WTC11 (cell line): ENCODE measurements at regions not wholly inside any gene's neighbourhood (a gene's known extent, or its start where the extent isn't known, plus 50 kb on each side); places are given as distances from the start of the nearest gene placed in this dataset.

Experiments used
- ATAC-seq: fragments of 200-7000 bp; cut with Tn5 transposase; 2 replicates; pipeline ENCODE4 v1.10.0; 2021; ENCODE audit warnings: mild to moderate bottlenecking, moderate library complexity
- CTCF ChIA-PET: fragments of 300-600 bp; sonication (Branson Sonifier 250); formaldehyde crosslinking; loops from one replicate; lab custom pipeline; 2021; ENCODE audit warnings: antibody characterized with exemption; lab: Charles Lee
- POLR2A ChIA-PET: fragments of 350-600 bp; sonication (Branson Sonifier 250); formaldehyde crosslinking; loops from one replicate; lab custom pipeline; 2021; ENCODE audit warnings: antibody characterized with exemption; lab: Charles Lee
- DNase-seq: peaks from one replicate; pipeline ENCODE4 v3.0.0; 2021; ENCODE audit warnings: low spot score
- H3K27ac Mint-ChIP-seq: 2 replicates; pipeline ENCODE4 v1.8.0; 2021; ENCODE audit warnings: mixed read lengths
- H3K27me3 Mint-ChIP-seq: 2 replicates; pipeline ENCODE4 v1.8.0; 2021; ENCODE audit warnings: low read depth, mild to moderate bottlenecking, moderate library complexity, mixed read lengths
- H3K36me3 Mint-ChIP-seq: 2 replicates; pipeline ENCODE4 v1.8.0; 2021; ENCODE audit warnings: mixed read lengths
- H3K4me1 Mint-ChIP-seq: 2 replicates; pipeline ENCODE4 v1.8.0; 2022; ENCODE audit warnings: mixed read lengths
- H3K4me3 Mint-ChIP-seq: 2 replicates; pipeline ENCODE4 v1.8.0; 2021; ENCODE audit warnings: mild to moderate bottlenecking, moderate library complexity, mixed read lengths
- H3K9me3 Mint-ChIP-seq: 2 replicates; pipeline ENCODE4 v1.8.0; 2021; ENCODE audit warnings: mixed read lengths
- ATF1 ChIP-seq: sonication (generic); formaldehyde crosslinking; IDR thresholded peaks from 2 replicates; pipeline ENCODE4 v1.8.1; 2023; ENCODE audit warnings: mild to moderate bottlenecking, moderate library complexity, missing genetic modification reagents
- EMX1 ChIP-seq: fragments of 250-450 bp; sonication (Bioruptor Pico); IDR thresholded peaks from 2 replicates; pipeline ENCODE4 v1.8.0; 2021; ENCODE audit warnings: mild to moderate bottlenecking
- ESRRA ChIP-seq: sonication (generic); formaldehyde crosslinking; IDR thresholded peaks from 2 replicates; pipeline ENCODE4 v1.8.1; 2022; ENCODE audit warnings: mild to moderate bottlenecking, missing genetic modification reagents, borderline replicate concordance
- FOXJ3 ChIP-seq: sonication (generic); formaldehyde crosslinking; IDR thresholded peaks from 2 replicates; pipeline ENCODE4 v1.9.0; 2021; ENCODE audit warnings: missing genetic modification reagents, mild to moderate bottlenecking, borderline replicate concordance
- FOXK1 ChIP-seq: sonication (generic); formaldehyde crosslinking; IDR thresholded peaks from 2 replicates; pipeline ENCODE4 v1.8.0; 2022; ENCODE audit warnings: mild to moderate bottlenecking, moderate library complexity, missing genetic modification reagents
- GRHL2 ChIP-seq: fragments of 250-450 bp; sonication (Bioruptor Pico); IDR thresholded peaks from 2 replicates; pipeline ENCODE4 v1.8.0; 2022; ENCODE audit warnings: mild to moderate bottlenecking, moderate library complexity; ENCODE audit not compliant: insufficient replicate concordance, severe bottlenecking
- KAT7 ChIP-seq: sonication (generic); formaldehyde crosslinking; IDR thresholded peaks from 2 replicates; pipeline ENCODE4 v1.8.1; 2023; ENCODE audit warnings: missing genetic modification reagents, mild to moderate bottlenecking, borderline replicate concordance
- MXD4 ChIP-seq: fragments of 250-450 bp; sonication (Bioruptor Pico); IDR thresholded peaks from 2 replicates; pipeline ENCODE4 v1.8.0; 2021; ENCODE audit warnings: mild to moderate bottlenecking, moderate library complexity, borderline replicate concordance
- NR1H2 ChIP-seq: sonication (generic); formaldehyde crosslinking; IDR thresholded peaks from 2 replicates; pipeline ENCODE4 v1.9.0; 2021; ENCODE audit warnings: mild to moderate bottlenecking, moderate library complexity, missing genetic modification reagents
- ZNF671 ChIP-seq: fragments of 250-450 bp; sonication (Bioruptor Pico); IDR thresholded peaks from 2 replicates; pipeline ENCODE4 v1.8.0; 2021; ENCODE audit warnings: mild to moderate bottlenecking
- TF ChIP-seq, protein P1 (sequence below): fragments of 250-450 bp; sonication (Bioruptor Pico); IDR thresholded peaks from 2 replicates; pipeline ENCODE4 v1.9.0; 2021; ENCODE audit warnings: mild to moderate bottlenecking, borderline replicate concordance
- TF ChIP-seq, protein P2 (sequence below): sonication (generic); formaldehyde crosslinking; IDR thresholded peaks from 2 replicates; pipeline ENCODE4 v1.8.1; 2022; ENCODE audit warnings: missing genetic modification reagents, borderline replicate concordance
- TF ChIP-seq, protein P3 (sequence below): sonication (generic); formaldehyde crosslinking; IDR thresholded peaks from 2 replicates; pipeline ENCODE4 v1.8.1; 2023; ENCODE audit warnings: mild to moderate bottlenecking, missing genetic modification reagents
- TF ChIP-seq, protein P4 (sequence below): sonication (generic); formaldehyde crosslinking; conservative IDR thresholded peaks from 2 replicates; pipeline ENCODE4 v1.8.1; 2022; ENCODE audit warnings: mild to moderate bottlenecking, missing genetic modification reagents
- TF ChIP-seq, protein P5 (sequence below): sonication (generic); formaldehyde crosslinking; IDR thresholded peaks from 2 replicates; pipeline ENCODE4 v1.8.1; 2022; ENCODE audit warnings: mild to moderate bottlenecking, missing genetic modification reagents, moderate library complexity, borderline replicate concordance
- TF ChIP-seq, protein P6 (sequence below): sonication (generic); formaldehyde crosslinking; IDR thresholded peaks from 2 replicates; pipeline ENCODE4 v1.8.0; 2022; ENCODE audit warnings: mild to moderate bottlenecking, missing genetic modification reagents
- TF ChIP-seq, protein P7 (sequence below): sonication (generic); formaldehyde crosslinking; IDR thresholded peaks from 2 replicates; pipeline ENCODE4 v1.8.0; 2023; ENCODE audit warnings: missing genetic modification reagents, mild to moderate bottlenecking, borderline replicate concordance
- TF ChIP-seq, protein P8 (sequence below): sonication (generic); formaldehyde crosslinking; IDR thresholded peaks from 2 replicates; pipeline ENCODE4 v1.8.0; 2022; ENCODE audit warnings: mild to moderate bottlenecking, missing genetic modification reagents

DNA sequence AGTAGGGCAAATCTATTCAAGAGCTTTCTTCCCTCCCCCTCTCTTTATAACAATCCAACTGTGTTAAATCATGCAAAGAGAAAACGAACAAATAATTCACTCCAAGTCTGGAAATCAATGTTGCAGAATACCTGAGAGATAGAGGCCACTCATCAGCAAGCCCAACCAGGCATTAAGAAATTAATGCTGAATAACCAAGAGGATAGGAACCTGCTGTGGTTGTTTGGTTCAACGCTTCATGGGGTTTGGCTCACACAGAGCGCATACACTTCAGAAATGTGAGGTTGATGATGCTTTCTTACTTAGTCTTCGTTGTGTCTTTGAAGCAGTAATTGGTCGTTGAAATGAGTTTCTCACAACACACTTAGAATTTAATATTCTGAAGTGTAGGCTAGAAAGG lies 1540.0 kb upstream of the PABPC4L start (continued):
- TF ChIP-seq, protein P1, sequence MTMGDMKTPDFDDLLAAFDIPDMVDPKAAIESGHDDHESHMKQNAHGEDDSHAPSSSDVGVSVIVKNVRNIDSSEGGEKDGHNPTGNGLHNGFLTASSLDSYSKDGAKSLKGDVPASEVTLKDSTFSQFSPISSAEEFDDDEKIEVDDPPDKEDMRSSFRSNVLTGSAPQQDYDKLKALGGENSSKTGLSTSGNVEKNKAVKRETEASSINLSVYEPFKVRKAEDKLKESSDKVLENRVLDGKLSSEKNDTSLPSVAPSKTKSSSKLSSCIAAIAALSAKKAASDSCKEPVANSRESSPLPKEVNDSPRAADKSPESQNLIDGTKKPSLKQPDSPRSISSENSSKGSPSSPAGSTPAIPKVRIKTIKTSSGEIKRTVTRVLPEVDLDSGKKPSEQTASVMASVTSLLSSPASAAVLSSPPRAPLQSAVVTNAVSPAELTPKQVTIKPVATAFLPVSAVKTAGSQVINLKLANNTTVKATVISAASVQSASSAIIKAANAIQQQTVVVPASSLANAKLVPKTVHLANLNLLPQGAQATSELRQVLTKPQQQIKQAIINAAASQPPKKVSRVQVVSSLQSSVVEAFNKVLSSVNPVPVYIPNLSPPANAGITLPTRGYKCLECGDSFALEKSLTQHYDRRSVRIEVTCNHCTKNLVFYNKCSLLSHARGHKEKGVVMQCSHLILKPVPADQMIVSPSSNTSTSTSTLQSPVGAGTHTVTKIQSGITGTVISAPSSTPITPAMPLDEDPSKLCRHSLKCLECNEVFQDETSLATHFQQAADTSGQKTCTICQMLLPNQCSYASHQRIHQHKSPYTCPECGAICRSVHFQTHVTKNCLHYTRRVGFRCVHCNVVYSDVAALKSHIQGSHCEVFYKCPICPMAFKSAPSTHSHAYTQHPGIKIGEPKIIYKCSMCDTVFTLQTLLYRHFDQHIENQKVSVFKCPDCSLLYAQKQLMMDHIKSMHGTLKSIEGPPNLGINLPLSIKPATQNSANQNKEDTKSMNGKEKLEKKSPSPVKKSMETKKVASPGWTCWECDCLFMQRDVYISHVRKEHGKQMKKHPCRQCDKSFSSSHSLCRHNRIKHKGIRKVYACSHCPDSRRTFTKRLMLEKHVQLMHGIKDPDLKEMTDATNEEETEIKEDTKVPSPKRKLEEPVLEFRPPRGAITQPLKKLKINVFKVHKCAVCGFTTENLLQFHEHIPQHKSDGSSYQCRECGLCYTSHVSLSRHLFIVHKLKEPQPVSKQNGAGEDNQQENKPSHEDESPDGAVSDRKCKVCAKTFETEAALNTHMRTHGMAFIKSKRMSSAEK (CRISPR knock-in tag), result no peak

DNA sequence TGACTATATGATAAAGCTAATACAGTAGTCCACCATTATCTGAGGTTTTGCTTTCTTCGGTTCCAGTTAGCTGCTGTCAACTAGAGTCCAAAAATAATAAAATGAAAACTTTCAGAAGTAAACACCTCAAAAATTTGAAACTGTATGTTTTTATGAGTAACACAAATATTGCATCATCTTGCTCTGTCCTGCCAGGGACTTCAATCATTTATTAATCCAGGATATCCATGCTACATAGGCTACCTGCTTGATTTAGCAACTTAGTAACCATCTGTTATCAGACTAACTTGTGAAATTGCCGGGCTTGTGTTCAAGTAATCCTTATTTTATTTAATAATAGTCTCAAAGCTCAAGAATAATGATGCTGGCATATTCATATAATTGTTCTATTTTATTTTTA lies 1537.8 kb upstream of the PABPC4L start:
- no peak overlapping the region for H3K4me3 Mint-ChIP-seq
- H3K27ac Mint-ChIP-seq, result no peak overlapping the region
- DNase-seq (no peak), ATAC-seq (no peak)
- no peaks in the 10 kb centered on the region for H3K36me3 Mint-ChIP-seq
- peaks cover 5% of the 10 kb centered on the region for H3K4me1 Mint-ChIP-seq
- POLR2A ChIA-PET, result no interaction called here
- TF ChIP-seq KAT7 (no peak), FOXK1 (CRISPR knock-in tag) (no peak), GRHL2 (no peak)
- no peaks in the 10 kb centered on the region for H3K27me3 Mint-ChIP-seq
- H3K9me3 Mint-ChIP-seq, result no peaks in the 10 kb centered on the region
- CTCF ChIA-PET, result no interaction called here

DNA sequence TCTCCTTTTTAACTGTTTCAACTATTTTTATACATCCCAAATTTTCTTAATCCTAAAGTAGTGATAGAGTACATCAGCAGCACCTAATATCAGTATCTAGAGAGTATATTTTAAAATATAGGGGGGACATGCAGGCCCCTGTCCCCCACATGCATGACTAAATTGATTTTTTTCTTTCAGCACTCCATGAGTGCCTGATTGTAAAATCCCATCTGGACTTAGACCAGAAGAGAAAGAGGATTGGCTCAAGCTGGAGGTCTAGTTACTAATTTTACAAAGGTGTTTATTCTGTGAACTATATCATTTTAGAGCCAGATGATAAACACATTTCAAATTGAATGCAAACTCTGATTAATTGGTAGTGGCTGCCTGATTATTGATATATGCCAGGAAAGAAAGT lies 1533.9 kb upstream of the PABPC4L start:
- no peak overlapping the region for H3K27ac Mint-ChIP-seq
- H3K36me3 Mint-ChIP-seq, result no peaks in the 10 kb centered on the region
- POLR2A ChIA-PET, result no interaction called here
- TF ChIP-seq KAT7, result no peak
- TF ChIP-seq, protein P2, sequence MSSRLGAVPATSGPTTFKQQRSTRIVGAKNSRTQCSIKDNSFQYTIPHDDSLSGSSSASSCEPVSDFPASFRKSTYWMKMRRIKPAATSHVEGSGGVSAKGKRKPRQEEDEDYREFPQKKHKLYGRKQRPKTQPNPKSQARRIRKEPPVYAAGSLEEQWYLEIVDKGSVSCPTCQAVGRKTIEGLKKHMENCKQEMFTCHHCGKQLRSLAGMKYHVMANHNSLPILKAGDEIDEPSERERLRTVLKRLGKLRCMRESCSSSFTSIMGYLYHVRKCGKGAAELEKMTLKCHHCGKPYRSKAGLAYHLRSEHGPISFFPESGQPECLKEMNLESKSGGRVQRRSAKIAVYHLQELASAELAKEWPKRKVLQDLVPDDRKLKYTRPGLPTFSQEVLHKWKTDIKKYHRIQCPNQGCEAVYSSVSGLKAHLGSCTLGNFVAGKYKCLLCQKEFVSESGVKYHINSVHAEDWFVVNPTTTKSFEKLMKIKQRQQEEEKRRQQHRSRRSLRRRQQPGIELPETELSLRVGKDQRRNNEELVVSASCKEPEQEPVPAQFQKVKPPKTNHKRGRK (CRISPR knock-in tag), result no peak
- TF ChIP-seq MXD4 (CRISPR knock-in tag), result no peak
- TF ChIP-seq ZNF671 (CRISPR knock-in tag), result no peak
- no peak for TF ChIP-seq ATF1 (CRISPR knock-in tag)
- TF ChIP-seq, protein P3, sequence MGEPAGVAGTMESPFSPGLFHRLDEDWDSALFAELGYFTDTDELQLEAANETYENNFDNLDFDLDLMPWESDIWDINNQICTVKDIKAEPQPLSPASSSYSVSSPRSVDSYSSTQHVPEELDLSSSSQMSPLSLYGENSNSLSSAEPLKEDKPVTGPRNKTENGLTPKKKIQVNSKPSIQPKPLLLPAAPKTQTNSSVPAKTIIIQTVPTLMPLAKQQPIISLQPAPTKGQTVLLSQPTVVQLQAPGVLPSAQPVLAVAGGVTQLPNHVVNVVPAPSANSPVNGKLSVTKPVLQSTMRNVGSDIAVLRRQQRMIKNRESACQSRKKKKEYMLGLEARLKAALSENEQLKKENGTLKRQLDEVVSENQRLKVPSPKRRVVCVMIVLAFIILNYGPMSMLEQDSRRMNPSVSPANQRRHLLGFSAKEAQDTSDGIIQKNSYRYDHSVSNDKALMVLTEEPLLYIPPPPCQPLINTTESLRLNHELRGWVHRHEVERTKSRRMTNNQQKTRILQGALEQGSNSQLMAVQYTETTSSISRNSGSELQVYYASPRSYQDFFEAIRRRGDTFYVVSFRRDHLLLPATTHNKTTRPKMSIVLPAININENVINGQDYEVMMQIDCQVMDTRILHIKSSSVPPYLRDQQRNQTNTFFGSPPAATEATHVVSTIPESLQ (CRISPR knock-in tag), result no peak
- TF ChIP-seq, protein P4, sequence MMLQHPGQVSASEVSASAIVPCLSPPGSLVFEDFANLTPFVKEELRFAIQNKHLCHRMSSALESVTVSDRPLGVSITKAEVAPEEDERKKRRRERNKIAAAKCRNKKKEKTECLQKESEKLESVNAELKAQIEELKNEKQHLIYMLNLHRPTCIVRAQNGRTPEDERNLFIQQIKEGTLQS (CRISPR knock-in tag), result no peak
- TF ChIP-seq, protein P5, sequence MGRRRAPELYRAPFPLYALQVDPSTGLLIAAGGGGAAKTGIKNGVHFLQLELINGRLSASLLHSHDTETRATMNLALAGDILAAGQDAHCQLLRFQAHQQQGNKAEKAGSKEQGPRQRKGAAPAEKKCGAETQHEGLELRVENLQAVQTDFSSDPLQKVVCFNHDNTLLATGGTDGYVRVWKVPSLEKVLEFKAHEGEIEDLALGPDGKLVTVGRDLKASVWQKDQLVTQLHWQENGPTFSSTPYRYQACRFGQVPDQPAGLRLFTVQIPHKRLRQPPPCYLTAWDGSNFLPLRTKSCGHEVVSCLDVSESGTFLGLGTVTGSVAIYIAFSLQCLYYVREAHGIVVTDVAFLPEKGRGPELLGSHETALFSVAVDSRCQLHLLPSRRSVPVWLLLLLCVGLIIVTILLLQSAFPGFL (CRISPR knock-in tag), result no peak
- no peak for TF ChIP-seq ESRRA
- TF ChIP-seq EMX1 (CRISPR knock-in tag), result no peak
- TF ChIP-seq, protein P6, sequence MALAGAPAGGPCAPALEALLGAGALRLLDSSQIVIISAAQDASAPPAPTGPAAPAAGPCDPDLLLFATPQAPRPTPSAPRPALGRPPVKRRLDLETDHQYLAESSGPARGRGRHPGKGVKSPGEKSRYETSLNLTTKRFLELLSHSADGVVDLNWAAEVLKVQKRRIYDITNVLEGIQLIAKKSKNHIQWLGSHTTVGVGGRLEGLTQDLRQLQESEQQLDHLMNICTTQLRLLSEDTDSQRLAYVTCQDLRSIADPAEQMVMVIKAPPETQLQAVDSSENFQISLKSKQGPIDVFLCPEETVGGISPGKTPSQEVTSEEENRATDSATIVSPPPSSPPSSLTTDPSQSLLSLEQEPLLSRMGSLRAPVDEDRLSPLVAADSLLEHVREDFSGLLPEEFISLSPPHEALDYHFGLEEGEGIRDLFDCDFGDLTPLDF, result no peak
- TF ChIP-seq, protein P7, sequence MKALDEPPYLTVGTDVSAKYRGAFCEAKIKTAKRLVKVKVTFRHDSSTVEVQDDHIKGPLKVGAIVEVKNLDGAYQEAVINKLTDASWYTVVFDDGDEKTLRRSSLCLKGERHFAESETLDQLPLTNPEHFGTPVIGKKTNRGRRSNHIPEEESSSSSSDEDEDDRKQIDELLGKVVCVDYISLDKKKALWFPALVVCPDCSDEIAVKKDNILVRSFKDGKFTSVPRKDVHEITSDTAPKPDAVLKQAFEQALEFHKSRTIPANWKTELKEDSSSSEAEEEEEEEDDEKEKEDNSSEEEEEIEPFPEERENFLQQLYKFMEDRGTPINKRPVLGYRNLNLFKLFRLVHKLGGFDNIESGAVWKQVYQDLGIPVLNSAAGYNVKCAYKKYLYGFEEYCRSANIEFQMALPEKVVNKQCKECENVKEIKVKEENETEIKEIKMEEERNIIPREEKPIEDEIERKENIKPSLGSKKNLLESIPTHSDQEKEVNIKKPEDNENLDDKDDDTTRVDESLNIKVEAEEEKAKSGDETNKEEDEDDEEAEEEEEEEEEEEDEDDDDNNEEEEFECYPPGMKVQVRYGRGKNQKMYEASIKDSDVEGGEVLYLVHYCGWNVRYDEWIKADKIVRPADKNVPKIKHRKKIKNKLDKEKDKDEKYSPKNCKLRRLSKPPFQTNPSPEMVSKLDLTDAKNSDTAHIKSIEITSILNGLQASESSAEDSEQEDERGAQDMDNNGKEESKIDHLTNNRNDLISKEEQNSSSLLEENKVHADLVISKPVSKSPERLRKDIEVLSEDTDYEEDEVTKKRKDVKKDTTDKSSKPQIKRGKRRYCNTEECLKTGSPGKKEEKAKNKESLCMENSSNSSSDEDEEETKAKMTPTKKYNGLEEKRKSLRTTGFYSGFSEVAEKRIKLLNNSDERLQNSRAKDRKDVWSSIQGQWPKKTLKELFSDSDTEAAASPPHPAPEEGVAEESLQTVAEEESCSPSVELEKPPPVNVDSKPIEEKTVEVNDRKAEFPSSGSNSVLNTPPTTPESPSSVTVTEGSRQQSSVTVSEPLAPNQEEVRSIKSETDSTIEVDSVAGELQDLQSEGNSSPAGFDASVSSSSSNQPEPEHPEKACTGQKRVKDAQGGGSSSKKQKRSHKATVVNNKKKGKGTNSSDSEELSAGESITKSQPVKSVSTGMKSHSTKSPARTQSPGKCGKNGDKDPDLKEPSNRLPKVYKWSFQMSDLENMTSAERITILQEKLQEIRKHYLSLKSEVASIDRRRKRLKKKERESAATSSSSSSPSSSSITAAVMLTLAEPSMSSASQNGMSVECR (CRISPR knock-in tag), result no peak
- TF ChIP-seq FOXJ3 (CRISPR knock-in tag), result no peak
- TF ChIP-seq NR1H2 (CRISPR knock-in tag), result no peak
- TF ChIP-seq, protein P8, sequence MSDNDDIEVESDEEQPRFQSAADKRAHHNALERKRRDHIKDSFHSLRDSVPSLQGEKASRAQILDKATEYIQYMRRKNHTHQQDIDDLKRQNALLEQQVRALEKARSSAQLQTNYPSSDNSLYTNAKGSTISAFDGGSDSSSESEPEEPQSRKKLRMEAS (CRISPR knock-in tag), result no peak

More for the DNA sequence above, 1533.9 kb upstream of the PABPC4L start:
- ATAC-seq (no peak), DNase-seq (no peak)
- H3K27me3 Mint-ChIP-seq, result no peaks in the 10 kb centered on the region
- CTCF ChIA-PET, result no interaction called here
- H3K4me3 Mint-ChIP-seq, result no peak overlapping the region
- H3K9me3 Mint-ChIP-seq, result no peaks in the 10 kb centered on the region
- H3K4me1 Mint-ChIP-seq, result no peaks in the 10 kb centered on the region
